ENCODE measurements at regions not wholly inside any gene's neighbourhood (a gene's known extent, or its start where the extent isn't known, plus 50 kb on each side); places are given as distances from the start of the nearest gene placed in this dataset.

- 90 to 98% methylated on average over 7 of the region's 7 CpGs for WGBS, 2 experiments
- H3K27ac ChIP-seq (ENCODE audit: insufficient read depth, low read depth, low read length, poor library complexity, severe bottlenecking) = no peak overlapping the region
- H3K36me3 ChIP-seq (ENCODE audit: control insufficient read depth, insufficient read depth, low read length) = no peaks in the 10 kb centered on the region
- no peaks in the 10 kb centered on the region for H3K27me3 ChIP-seq (ENCODE audit: control insufficient read depth, insufficient read depth, low read length, poor library complexity, severe bottlenecking)
- no peak overlapping the region for H3K4me3 ChIP-seq (ENCODE audit: insufficient read depth, low read depth, low read length)
- H3K9me3 ChIP-seq (ENCODE audit: control insufficient read depth, low read length) = no peaks in the 10 kb centered on the region
- no peaks in the 10 kb centered on the region for H3K4me1 ChIP-seq (ENCODE audit: control insufficient read depth, insufficient read depth, low read length)
Observed at GRCh38 chr15:53165988-53166683, 376.0 kb upstream of the ONECUT1 start.

DNA sequence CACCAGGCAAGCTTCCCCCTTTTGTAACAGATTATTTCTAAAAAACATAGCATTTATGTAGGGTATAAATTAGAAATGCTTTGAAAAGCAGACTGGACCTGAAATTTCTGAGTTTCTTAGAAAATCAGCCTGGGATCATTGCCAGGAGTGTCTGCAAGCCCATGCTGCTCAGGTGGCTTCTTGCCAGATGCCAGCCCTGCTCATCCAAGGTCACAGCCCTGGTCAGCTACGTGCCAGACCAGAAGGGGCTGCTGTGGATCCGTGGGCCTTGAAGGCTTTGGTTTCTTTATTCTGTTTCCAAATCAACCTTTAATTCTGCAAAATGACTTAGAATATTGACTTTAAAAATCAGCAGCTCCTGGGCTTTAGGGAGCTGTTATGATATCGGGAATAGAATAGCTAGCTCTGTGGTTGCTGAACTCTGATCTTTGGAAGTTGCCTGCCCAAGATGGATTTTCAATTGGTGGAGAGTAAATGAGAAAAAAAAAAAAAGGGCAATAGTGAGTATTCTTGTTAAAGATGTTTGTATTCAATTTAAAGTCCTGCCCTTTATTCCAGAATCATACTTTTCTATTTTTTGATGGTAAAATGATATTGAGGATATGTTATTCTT lies 370.1 kb upstream of the ONECUT1 start:
- Histone ChIP-seq H3K27ac (ENCODE audit: insufficient read depth, low read depth, low read length, poor library complexity, severe bottlenecking) (no peak overlapping the region), H3K36me3 (ENCODE audit: control insufficient read depth, insufficient read depth, low read length) (no peaks in the 10 kb centered on the region), H3K4me1 (ENCODE audit: control insufficient read depth, insufficient read depth, low read length) (no peaks in the 10 kb centered on the region), H3K27me3 (ENCODE audit: control insufficient read depth, insufficient read depth, low read length, poor library complexity, severe bottlenecking) (no peaks in the 10 kb centered on the region), H3K4me3 (ENCODE audit: insufficient read depth, low read depth, low read length) (no peak overlapping the region), H3K9me3 (ENCODE audit: control insufficient read depth, low read length) (no peaks in the 10 kb centered on the region)
- WGBS, 2 experiments = 87 to 93% methylated on average over 3 of the region's 3 CpGs

GRCh38 chr15:53159458-53159857 lies 369.3 kb upstream of the ONECUT1 start:
- Histone ChIP-seq H3K36me3 (ENCODE audit: control insufficient read depth, insufficient read depth, low read length) (no peaks in the 10 kb centered on the region), H3K27me3 (ENCODE audit: control insufficient read depth, insufficient read depth, low read length, poor library complexity, severe bottlenecking) (no peaks in the 10 kb centered on the region), H3K9me3 (ENCODE audit: control insufficient read depth, low read length) (no peaks in the 10 kb centered on the region), H3K27ac (ENCODE audit: insufficient read depth, low read depth, low read length, poor library complexity, severe bottlenecking) (no peak overlapping the region), H3K4me1 (ENCODE audit: control insufficient read depth, insufficient read depth, low read length) (no peaks in the 10 kb centered on the region), H3K4me3 (ENCODE audit: insufficient read depth, low read depth, low read length) (no peak overlapping the region)

GRCh38 chr15:53158995-53159394 lies 368.9 kb upstream of the ONECUT1 start:
- Histone ChIP-seq H3K9me3 (ENCODE audit: control insufficient read depth, low read length) (no peaks in the 10 kb centered on the region), H3K36me3 (ENCODE audit: control insufficient read depth, insufficient read depth, low read length) (no peaks in the 10 kb centered on the region), H3K4me1 (ENCODE audit: control insufficient read depth, insufficient read depth, low read length) (no peaks in the 10 kb centered on the region), H3K27me3 (ENCODE audit: control insufficient read depth, insufficient read depth, low read length, poor library complexity, severe bottlenecking) (no peaks in the 10 kb centered on the region), H3K4me3 (ENCODE audit: insufficient read depth, low read depth, low read length) (no peak overlapping the region), H3K27ac (ENCODE audit: insufficient read depth, low read depth, low read length, poor library complexity, severe bottlenecking) (no peak overlapping the region)
- 96 to 97% methylated on average over 2 to 3 of the region's 3 CpGs for WGBS, 2 experiments

GRCh38 chr15:53133255-53133850 lies 343.2 kb upstream of the ONECUT1 start:
- Histone ChIP-seq H3K4me1 (ENCODE audit: control insufficient read depth, insufficient read depth, low read length) (peaks cover 15% of the 10 kb centered on the region), H3K27me3 (ENCODE audit: control insufficient read depth, insufficient read depth, low read length, poor library complexity, severe bottlenecking) (no peaks in the 10 kb centered on the region), H3K4me3 (ENCODE audit: insufficient read depth, low read depth, low read length) (no peak overlapping the region), H3K9me3 (ENCODE audit: control insufficient read depth, low read length) (no peaks in the 10 kb centered on the region), H3K36me3 (ENCODE audit: control insufficient read depth, insufficient read depth, low read length) (no peaks in the 10 kb centered on the region), H3K27ac (ENCODE audit: insufficient read depth, low read depth, low read length, poor library complexity, severe bottlenecking) (no peak overlapping the region)
- WGBS, 2 experiments = 82 to 84% methylated on average over 6 of the region's 6 CpGs

GRCh38 chr15:53130943-53131342 lies 340.8 kb upstream of the ONECUT1 start:
- H3K4me3 ChIP-seq (ENCODE audit: insufficient read depth, low read depth, low read length) = no peak overlapping the region
- no peaks in the 10 kb centered on the region for H3K9me3 ChIP-seq (ENCODE audit: control insufficient read depth, low read length)
- no peaks in the 10 kb centered on the region for H3K27me3 ChIP-seq (ENCODE audit: control insufficient read depth, insufficient read depth, low read length, poor library complexity, severe bottlenecking)
- H3K4me1 ChIP-seq (ENCODE audit: control insufficient read depth, insufficient read depth, low read length) = peaks cover 17% of the 10 kb centered on the region
- no peak overlapping the region for H3K27ac ChIP-seq (ENCODE audit: insufficient read depth, low read depth, low read length, poor library complexity, severe bottlenecking)
- WGBS, 2 experiments = 80 to 84% methylated on average over 3 of the region's 3 CpGs
- no peaks in the 10 kb centered on the region for H3K36me3 ChIP-seq (ENCODE audit: control insufficient read depth, insufficient read depth, low read length)

- H3K27me3 ChIP-seq (ENCODE audit: control insufficient read depth, insufficient read depth, low read length, poor library complexity, severe bottlenecking) = no peaks in the 10 kb centered on the region
- H3K27ac ChIP-seq (ENCODE audit: insufficient read depth, low read depth, low read length, poor library complexity, severe bottlenecking) = no peak overlapping the region
- H3K36me3 ChIP-seq (ENCODE audit: control insufficient read depth, insufficient read depth, low read length) = no peaks in the 10 kb centered on the region
- no peak overlapping the region for H3K4me3 ChIP-seq (ENCODE audit: insufficient read depth, low read depth, low read length)
- peaks cover 17% of the 10 kb centered on the region for H3K4me1 ChIP-seq (ENCODE audit: control insufficient read depth, insufficient read depth, low read length)
- 41 to 50% methylated on average over 10 to 12 of the region's 12 CpGs for WGBS, 2 experiments
- no peaks in the 10 kb centered on the region for H3K9me3 ChIP-seq (ENCODE audit: control insufficient read depth, low read length)
Observed at GRCh38 chr15:53129121-53129904, 339.2 kb upstream of the ONECUT1 start.

DNA sequence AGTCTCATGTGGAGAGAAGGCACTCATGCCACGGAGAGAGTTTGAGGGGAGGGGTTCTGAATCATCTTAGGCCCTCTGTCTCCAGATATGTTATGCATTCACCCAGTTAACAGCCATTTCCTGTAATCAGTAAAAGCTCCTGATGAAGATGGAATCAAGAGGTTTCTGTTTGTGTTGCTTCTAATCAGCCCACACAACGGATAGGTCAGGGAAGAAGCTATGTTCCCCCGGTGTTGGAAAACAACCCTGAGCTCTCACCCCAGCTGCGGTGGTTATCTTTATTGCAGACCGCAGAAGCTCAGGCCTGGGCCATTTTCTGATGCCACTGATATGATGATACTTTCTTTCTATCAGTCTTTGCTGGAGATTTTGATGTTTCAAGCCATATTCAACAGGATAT lies 338.5 kb upstream of the ONECUT1 start:
- H3K27ac ChIP-seq (ENCODE audit: insufficient read depth, low read depth, low read length, poor library complexity, severe bottlenecking) = no peak overlapping the region
- 85 to 90% methylated on average over 5 of the region's 5 CpGs for WGBS, 2 experiments
- H3K27me3 ChIP-seq (ENCODE audit: control insufficient read depth, insufficient read depth, low read length, poor library complexity, severe bottlenecking) = no peaks in the 10 kb centered on the region
- H3K4me1 ChIP-seq (ENCODE audit: control insufficient read depth, insufficient read depth, low read length) = peaks cover 17% of the 10 kb centered on the region
- no peaks in the 10 kb centered on the region for H3K36me3 ChIP-seq (ENCODE audit: control insufficient read depth, insufficient read depth, low read length)
- no peaks in the 10 kb centered on the region for H3K9me3 ChIP-seq (ENCODE audit: control insufficient read depth, low read length)
- H3K4me3 ChIP-seq (ENCODE audit: insufficient read depth, low read depth, low read length) = no peak overlapping the region

- WGBS, 2 experiments = 88 to 96% methylated on average over 3 of the region's 4 CpGs
- Histone ChIP-seq H3K36me3 (ENCODE audit: control insufficient read depth, insufficient read depth, low read length) (no peaks in the 10 kb centered on the region), H3K4me3 (ENCODE audit: insufficient read depth, low read depth, low read length) (no peak overlapping the region), H3K4me1 (ENCODE audit: control insufficient read depth, insufficient read depth, low read length) (peaks cover 17% of the 10 kb centered on the region), H3K9me3 (ENCODE audit: control insufficient read depth, low read length) (no peaks in the 10 kb centered on the region), H3K27ac (ENCODE audit: insufficient read depth, low read depth, low read length, poor library complexity, severe bottlenecking) (no peak overlapping the region), H3K27me3 (ENCODE audit: control insufficient read depth, insufficient read depth, low read length, poor library complexity, severe bottlenecking) (no peaks in the 10 kb centered on the region)
Observed at GRCh38 chr15:53126144-53126543, 336.0 kb upstream of the ONECUT1 start.

DNA sequence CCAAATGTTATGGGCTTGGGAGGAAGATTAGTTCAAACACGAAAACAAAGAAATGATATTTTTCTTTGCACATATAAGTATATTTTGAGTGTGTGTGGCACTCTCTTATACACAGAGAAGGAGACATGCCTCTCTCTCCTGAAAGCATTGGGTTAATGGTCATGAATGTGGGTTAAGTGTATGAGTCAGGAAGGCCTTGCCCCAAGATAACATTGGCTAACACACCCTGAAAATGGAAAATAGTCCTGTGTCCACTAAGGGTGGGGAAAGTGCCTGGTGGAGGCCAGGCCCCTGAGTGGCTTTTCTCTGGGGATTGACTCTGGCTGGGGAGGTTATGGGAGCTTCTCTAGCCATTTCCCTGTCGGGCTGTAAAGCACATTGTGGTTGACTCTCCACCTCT lies 332.7 kb upstream of the ONECUT1 start:
- H3K27me3 ChIP-seq (ENCODE audit: control insufficient read depth, insufficient read depth, low read length, poor library complexity, severe bottlenecking) = no peaks in the 10 kb centered on the region
- H3K4me1 ChIP-seq (ENCODE audit: control insufficient read depth, insufficient read depth, low read length) = no peaks in the 10 kb centered on the region
- no peak overlapping the region for H3K27ac ChIP-seq (ENCODE audit: insufficient read depth, low read depth, low read length, poor library complexity, severe bottlenecking)
- WGBS, 2 experiments = 96 to 100% methylated on average over 1 to 2 of the region's 2 CpGs
- H3K4me3 ChIP-seq (ENCODE audit: insufficient read depth, low read depth, low read length) = no peak overlapping the region
- H3K36me3 ChIP-seq (ENCODE audit: control insufficient read depth, insufficient read depth, low read length) = no peaks in the 10 kb centered on the region
- H3K9me3 ChIP-seq (ENCODE audit: control insufficient read depth, low read length) = no peaks in the 10 kb centered on the region

All from ectodermal cell (in vitro differentiated cells).